ENCODE measurements at regions not wholly inside any gene's neighbourhood (a gene's known extent, or its start where the extent isn't known, plus 50 kb on each side); places are given as distances from the start of the nearest gene placed in this dataset.

- DNase-seq, result no peak
These were observed 108.7 kb upstream of the TTC29 start for GRCh38 chr4:147054228-147054872.

DNA sequence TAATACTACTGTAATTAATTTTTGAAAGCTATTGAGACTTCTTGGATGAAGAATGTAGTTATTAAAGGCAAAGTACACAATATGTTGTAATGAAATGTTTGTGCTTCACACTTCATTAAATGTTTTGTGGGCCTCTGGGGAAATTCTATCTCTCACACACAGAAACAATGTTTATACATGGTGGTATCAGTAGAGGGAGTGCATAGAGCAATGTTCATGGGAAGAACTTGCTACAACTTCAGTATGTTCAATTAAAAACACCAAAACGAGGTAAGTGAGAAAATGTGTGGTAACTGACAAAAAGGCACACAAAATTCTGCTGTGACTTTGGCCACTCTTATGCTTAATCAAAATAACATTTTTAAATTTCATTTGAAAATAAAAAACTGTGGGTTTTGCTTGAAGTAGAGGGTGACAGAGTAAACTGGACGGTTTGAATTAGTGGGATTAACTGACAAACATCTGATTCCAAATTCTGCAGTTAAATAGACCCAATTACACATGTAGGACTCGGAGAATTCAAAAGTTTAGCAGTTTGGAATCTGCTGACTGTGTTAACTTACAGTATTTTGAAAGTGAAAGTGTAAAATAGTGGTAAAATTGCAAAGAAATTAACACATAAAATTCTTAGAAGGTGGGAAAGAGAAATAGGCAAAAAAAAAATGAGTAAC is 111.4 kb upstream of the TTC29 start:
- no peak for DNase-seq

- DNase-seq, result peak; percentile 2
These were observed 112.0 kb upstream of the TTC29 start for GRCh38 chr4:147057611-147058190.

DNA sequence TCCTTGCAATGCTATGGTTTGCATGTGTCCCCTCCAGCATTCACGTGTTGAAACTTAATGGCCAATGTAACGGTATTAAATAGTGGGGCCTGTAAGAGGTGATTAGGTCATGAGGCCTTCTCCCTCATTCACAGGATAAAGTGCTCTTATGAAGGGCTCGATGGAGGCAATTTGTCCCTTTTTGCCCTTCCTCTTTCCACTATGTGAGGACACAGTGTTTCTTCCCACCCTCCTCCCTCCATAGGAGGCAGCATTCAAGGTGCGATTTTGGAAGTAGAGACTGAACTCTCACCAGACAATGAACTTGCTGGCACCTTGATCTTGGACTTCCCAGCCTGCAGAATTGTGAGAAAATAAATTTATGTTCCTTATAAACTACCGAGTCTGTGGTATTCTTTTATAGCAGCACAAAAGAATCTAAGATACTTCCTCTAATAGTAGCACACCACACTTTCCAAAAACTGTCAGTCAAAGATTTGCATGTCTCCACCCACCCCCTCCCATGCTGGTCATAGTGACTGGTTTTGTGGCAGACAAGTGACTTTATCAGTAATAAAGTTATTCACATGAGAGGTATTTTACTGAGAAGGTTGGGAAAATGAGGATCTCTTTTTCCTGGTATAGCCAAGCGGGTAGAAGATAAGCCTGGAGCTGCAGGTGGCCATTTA is 113.5 kb upstream of the TTC29 start:
- DNase-seq, result no peak

DNA sequence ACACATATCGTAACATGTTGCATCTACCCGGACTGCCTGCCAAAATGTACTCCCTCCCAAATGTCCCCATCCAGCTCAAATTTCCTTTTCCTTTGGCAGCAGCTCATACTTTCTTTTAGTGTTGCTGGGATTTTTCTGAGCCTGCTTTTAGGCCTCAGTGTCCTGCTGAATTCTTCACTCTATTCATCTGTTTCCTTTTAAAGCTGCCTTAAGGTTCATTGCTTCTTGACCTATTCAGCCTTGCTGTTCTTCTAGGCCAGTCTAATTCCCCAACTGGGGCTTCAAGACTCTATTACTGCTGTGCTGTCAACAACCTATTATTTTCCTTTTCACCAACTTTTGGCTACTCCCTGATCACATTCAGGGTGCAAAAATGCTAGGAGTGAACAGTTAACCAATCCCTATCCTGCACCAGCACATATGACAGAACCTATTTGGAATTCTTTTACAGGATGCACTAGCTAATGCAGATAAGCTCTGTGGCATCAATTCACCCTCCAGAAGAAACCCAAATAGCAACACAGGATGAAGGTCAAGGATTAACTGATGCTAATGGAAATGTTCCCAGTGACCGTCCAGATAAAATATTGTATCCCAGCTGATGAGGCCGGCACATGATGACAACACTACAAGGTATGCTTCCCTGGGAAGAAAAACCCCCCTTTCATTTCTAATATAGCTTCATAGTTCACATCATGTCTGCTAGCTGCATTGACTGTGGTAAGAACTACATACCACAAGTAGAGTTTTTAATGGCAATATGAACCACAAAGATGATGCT is 114.7 kb upstream of the TTC29 start:
- DNase-seq, result no peak

DNA sequence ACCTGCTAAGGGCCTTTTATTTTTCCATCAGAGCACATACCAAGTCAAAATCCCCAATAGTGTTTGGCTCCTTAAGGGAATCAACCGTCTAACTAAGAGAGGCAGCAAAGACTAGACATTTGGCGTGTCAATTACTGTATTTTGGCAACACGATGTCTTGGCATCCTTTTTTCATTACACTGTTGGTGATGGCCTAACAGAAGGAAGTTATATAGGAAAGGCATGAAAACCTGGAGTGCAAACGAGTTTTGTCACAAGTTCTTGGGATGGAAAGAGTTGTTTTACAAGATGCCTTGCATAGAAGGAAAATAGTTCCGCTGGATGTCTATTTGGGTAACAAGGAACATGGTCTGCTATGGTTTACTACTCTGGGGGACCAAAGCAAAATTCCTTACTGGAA is 119.2 kb upstream of the TTC29 start:
- no peak for DNase-seq

- DNase-seq, result no peak
These were observed 122.9 kb upstream of the TTC29 start for GRCh38 chr4:147068564-147068963.

- no peak for DNase-seq
These were observed 125.6 kb upstream of the TTC29 start for GRCh38 chr4:147071209-147071740.

DNA sequence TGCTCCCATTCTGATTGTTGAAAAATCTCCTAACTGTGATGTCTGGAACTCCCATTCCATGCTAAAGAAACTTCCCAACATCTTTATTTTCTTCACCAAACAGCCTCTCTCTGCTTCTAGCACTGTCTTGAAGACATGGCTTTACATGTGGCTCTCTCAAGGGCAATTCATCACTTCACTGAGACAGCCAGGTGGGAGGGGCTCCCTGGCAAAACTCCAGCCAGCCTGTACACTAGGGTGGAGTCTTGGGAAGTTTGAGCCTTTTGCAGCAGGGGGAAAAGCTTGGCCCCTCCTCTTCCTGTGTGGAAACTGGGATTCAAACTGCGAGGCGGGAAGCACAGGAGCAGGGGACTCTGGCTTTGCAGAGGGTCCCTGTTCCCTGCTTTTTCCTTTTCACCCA is 130.5 kb upstream of the TTC29 start:
- no peak for DNase-seq

- no peak for DNase-seq
These were observed 131.1 kb upstream of the TTC29 start for GRCh38 chr4:147076728-147077127.

GRCh38 chr4:147078362-147078761 is 132.7 kb upstream of the TTC29 start:
- DNase-seq, result no peak

DNA sequence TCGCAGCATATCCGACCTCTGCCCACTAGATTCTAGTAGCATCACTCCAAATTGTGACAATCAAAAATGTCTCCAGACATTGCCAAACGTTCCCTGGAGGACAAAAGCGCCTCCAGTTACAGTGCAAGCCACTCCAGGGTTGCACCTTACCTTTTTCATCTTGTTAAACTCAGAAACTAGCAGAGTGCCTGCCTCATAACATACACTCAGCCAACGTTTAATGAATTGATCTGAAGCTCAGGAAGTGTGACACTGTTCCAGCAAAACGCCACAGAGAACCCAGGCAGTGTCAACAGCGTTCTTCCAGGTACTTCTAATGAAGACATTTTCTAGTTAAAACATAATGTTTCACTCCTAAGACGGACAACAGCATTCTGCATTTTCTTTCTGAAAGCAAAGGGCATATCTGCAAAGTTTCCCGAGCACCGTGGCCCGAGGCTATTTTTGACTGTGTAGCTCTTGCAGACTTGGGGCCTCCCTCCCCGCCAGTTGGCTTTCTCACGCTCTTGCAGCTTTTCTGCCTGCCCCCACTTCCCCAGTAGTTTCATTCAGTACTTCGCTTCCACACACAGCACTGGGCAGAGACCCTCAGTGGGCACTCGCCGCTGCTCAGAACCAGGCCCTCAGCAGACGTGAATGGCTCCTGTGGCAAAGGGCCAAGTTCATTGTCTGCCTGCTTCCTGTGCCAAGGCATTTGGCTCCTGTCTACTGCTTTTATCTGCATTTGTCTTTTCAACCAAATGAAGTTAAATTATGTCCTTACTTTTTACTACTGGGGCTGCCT is 133.4 kb upstream of the TTC29 start:
- DNase-seq, result no peak

GRCh38 chr4:147084861-147085260 is 139.2 kb upstream of the TTC29 start:
- no peak for DNase-seq

GRCh38 chr4:147085781-147086180 is 140.1 kb upstream of the TTC29 start:
- no peak for DNase-seq

DNA sequence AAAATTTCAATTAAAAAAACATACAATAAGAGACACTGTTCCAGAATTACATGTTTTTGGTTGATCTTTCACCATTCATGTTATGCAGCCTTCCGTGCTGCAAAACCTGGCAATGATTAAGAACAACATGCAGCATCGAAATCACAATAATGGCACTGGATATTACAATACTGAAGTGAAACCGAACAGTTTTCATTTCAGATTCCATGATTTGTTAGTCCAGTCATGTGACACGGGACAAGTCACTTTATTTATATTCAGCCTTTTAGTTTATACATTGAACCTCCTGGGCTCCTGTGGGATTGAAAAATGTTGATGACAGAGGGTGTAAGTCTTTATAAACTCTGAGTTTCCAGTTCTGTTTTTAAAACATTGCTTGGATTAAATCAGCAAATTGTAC is 142.5 kb upstream of the TTC29 start:
- no peak for DNase-seq

DNA sequence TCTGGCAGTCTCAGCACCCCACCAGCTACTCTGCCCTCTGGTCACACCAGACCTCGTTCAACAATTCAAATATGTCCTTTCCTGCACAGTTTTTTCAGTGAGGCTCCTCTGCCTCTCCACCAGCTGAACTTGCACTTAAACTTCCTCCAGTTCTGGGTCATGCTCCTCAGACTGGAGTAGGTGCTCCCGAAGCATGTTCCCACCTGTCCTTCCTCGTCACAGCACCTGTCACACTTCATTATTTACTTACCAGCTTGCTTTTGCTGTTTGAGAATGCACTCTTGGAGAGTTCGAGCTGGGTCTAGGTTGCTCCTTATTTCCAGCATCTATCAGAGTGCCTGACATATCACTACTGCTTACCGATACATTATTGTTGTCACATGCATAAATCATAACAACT is 144.8 kb upstream of the TTC29 start:
- no peak for DNase-seq

- DNase-seq, result no peak
These were observed 147.5 kb upstream of the TTC29 start for GRCh38 chr4:147093206-147093605.

GRCh38 chr4:147094238-147094637 is 148.6 kb upstream of the TTC29 start:
- DNase-seq, result no peak

GRCh38 chr4:147096667-147097604 is 151.3 kb upstream of the TTC29 start:
- DNase-seq, result peak; percentile 28

GRCh38 chr4:147101678-147102077 is 156.0 kb upstream of the TTC29 start:
- DNase-seq, result no peak

DNA sequence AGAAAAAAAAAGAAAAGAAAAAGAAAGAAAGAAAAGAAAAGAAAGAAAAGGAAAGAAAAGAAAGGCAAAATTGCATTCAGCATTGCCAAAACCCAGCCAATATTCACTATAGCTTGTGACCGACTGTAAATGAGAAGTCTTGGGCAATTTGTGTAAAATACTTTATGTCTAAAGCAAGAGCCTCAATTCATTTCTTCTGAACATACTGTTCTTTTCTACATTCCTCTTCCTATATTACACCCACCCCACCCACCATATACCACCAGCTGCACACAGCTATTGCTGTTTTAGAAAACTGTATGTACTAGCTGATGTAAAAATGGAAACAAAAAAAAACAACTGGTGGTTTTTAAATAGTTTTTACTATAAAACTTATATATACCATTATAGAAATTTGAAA is 156.9 kb upstream of the TTC29 start:
- no peak for DNase-seq
